ENCODE measurements at regions not wholly inside any gene's neighbourhood (a gene's known extent, or its start where the extent isn't known, plus 50 kb on each side); places are given as distances from the start of the nearest gene placed in this dataset.
"Not testable (repeated sequence)": the region's sequence is repeated elsewhere in the genome, so short reads cannot be mapped to it uniquely, and the experiment has no call there.

DNA sequence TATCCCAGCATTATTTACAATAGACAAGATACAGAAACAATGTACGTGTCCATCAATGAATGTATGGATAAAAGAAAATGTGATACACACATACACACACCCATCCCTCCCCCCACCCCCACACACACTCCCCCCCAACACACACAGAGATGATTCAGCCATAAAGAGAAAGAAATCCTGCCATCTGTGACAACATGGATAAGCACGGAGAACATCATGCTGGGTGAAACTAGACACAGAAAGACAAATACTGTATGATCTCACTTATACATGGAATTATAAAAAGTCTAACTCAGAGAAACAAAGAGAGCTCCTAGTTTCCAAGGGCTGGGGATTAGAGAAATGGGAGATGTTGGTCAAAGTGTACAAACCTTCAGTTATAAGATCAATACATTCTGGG is 104.8 kb upstream of the LY86 start:
- no peaks in the 10 kb centered on the region for H3K4me1 ChIP-seq
- TF ChIP-seq EP300 (IDR thresholded peaks at IDR 0.05) (no peak), POLR2A (IDR thresholded peaks at IDR 0.05) (no peak)
- TF ChIP-seq, protein P1, sequence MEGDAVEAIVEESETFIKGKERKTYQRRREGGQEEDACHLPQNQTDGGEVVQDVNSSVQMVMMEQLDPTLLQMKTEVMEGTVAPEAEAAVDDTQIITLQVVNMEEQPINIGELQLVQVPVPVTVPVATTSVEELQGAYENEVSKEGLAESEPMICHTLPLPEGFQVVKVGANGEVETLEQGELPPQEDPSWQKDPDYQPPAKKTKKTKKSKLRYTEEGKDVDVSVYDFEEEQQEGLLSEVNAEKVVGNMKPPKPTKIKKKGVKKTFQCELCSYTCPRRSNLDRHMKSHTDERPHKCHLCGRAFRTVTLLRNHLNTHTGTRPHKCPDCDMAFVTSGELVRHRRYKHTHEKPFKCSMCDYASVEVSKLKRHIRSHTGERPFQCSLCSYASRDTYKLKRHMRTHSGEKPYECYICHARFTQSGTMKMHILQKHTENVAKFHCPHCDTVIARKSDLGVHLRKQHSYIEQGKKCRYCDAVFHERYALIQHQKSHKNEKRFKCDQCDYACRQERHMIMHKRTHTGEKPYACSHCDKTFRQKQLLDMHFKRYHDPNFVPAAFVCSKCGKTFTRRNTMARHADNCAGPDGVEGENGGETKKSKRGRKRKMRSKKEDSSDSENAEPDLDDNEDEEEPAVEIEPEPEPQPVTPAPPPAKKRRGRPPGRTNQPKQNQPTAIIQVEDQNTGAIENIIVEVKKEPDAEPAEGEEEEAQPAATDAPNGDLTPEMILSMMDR (IDR thresholded peaks at IDR 0.05): no peak
- H3K27ac ChIP-seq: no peak overlapping the region
- WGBS, 2 donors: 81 to 86% methylated on average over 2 of the region's 2 CpGs
- no peaks in the 10 kb centered on the region for H3K27me3 ChIP-seq
- H3K36me3 ChIP-seq: no peaks in the 10 kb centered on the region
- H3K9me3 ChIP-seq: peaks cover 0 to 8% (median 2%) of the 10 kb centered on the region in 4 donors
- no peak for DNase-seq (ENCODE audit: low spot score in 2 of 2)
- no peak overlapping the region for H3K4me3 ChIP-seq

GRCh38 chr6:6484681-6485080 is 103.8 kb upstream of the LY86 start:
- Histone ChIP-seq H3K4me1 (no peaks in the 10 kb centered on the region), H3K27me3 (no peaks in the 10 kb centered on the region), H3K4me3 (no peak overlapping the region), H3K9me3 (peaks cover 0 to 8% (median 2%) of the 10 kb centered on the region in 4 donors), H3K36me3 (no peaks in the 10 kb centered on the region), H3K27ac (no peak overlapping the region)
- no peak for TF ChIP-seq EP300 (IDR thresholded peaks at IDR 0.05)
- no peak for TF ChIP-seq POLR2A (IDR thresholded peaks at IDR 0.05)
- TF ChIP-seq, protein P1 (IDR thresholded peaks at IDR 0.05): no peak
- no peak for DNase-seq (ENCODE audit: low spot score in 2 of 2)
- 64 to 73% methylated on average over 4 of the region's 4 CpGs for WGBS, 2 donors

GRCh38 chr6:6486595-6486994 is 101.9 kb upstream of the LY86 start:
- no peak overlapping the region for H3K27ac ChIP-seq
- no peak for DNase-seq (ENCODE audit: low spot score in 2 of 2)
- TF ChIP-seq EP300 (IDR thresholded peaks at IDR 0.05) (no peak), POLR2A (IDR thresholded peaks at IDR 0.05) (no peak)
- TF ChIP-seq, protein P1 (IDR thresholded peaks at IDR 0.05): no peak
- H3K27me3 ChIP-seq: no peaks in the 10 kb centered on the region
- H3K36me3 ChIP-seq: no peaks in the 10 kb centered on the region
- 44 to 46% methylated on average over 3 of the region's 3 CpGs for WGBS, 2 donors
- H3K4me1 ChIP-seq: no peaks in the 10 kb centered on the region
- H3K4me3 ChIP-seq: no peak overlapping the region
- peaks cover 0 to 8% (median 2%) of the 10 kb centered on the region in 4 donors for H3K9me3 ChIP-seq

- Histone ChIP-seq H3K27ac (no peak overlapping the region), H3K4me1 (no peaks in the 10 kb centered on the region), H3K36me3 (no peaks in the 10 kb centered on the region), H3K27me3 (no peaks in the 10 kb centered on the region), H3K4me3 (no peak overlapping the region), H3K9me3 (no peaks in the 10 kb centered on the region)
- 83 to 86% methylated on average over 4 of the region's 4 CpGs for WGBS, 2 donors
- DNase-seq (ENCODE audit: low spot score in 2 of 2): no peak
- TF ChIP-seq EP300 (IDR thresholded peaks at IDR 0.05): no peak
- no peak for TF ChIP-seq POLR2A (IDR thresholded peaks at IDR 0.05)
- TF ChIP-seq, protein P1 (IDR thresholded peaks at IDR 0.05): no peak
These were observed 96.8 kb upstream of the LY86 start for GRCh38 chr6:6491761-6492160.

DNA sequence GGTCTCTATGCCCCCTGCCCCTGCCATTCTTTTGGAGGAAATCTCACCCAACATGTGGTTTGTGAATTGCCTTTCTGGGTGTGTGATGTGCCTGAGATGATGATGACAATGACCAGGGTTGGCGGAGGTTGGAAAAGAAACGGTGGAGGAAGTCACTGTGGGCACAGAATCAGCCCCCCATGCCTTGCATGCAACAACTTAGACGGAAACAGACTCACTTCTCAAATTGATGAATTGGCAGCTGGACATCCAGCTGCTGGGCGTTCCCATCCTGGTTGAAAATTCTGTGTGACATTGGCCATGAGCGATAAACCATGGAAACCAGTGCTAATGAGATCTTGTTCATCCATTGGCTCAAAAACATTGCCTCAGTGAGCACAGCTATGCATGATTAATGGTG is 95.8 kb upstream of the LY86 start:
- Histone ChIP-seq H3K4me3 (no peak overlapping the region), H3K36me3 (no peaks in the 10 kb centered on the region), H3K9me3 (no peaks in the 10 kb centered on the region), H3K4me1 (no peaks in the 10 kb centered on the region), H3K27me3 (no peaks in the 10 kb centered on the region), H3K27ac (no peak overlapping the region)
- TF ChIP-seq EP300 (IDR thresholded peaks at IDR 0.05): peak in 1 of 2 donors; percentile 27
- TF ChIP-seq, protein P1 (IDR thresholded peaks at IDR 0.05): no peak
- 83 to 89% methylated on average over 5 of the region's 5 CpGs for WGBS, 2 donors
- no peak for DNase-seq (ENCODE audit: low spot score in 2 of 2)

- not testable (repeated sequence) for H3K27ac ChIP-seq; DNase-seq (ENCODE audit: low spot score in 2 of 2)
- WGBS, 2 donors: 89 to 92% methylated on average over 7 of the region's 7 CpGs
These were observed 94.4 kb upstream of the LY86 start for GRCh38 chr6:6494139-6494538.

More at GRCh38 chr6:6494139-6494538, 94.4 kb upstream of the LY86 start:
- H3K36me3 ChIP-seq, H3K4me1 ChIP-seq, H3K27me3 ChIP-seq, H3K9me3 ChIP-seq, H3K4me3 ChIP-seq: not testable (repeated sequence)
